Fibroblast of pulmonary artery (primary cell): ENCODE measurements at regions not wholly inside any gene's neighbourhood (a gene's known extent, or its start where the extent isn't known, plus 50 kb on each side); places are given as distances from the start of the nearest gene placed in this dataset.

ENCODE experiments used
- DNase-seq: peaks from one replicate; pipeline ENCODE4 v3.0.0-alpha.2; 2010; ENCODE audit warnings: low read depth
- H3K4me3 ChIP-seq: replicated peaks from 2 replicates; pipeline ENCODE4 v1.5.1; 2011; ENCODE audit warnings: low read depth, mild to moderate bottlenecking, control low read depth, low read length, moderate library complexity
- TF ChIP-seq, protein P1 (sequence below): IDR thresholded peaks from 2 replicates; pipeline ENCODE4 v1.5.1; 2011; ENCODE audit warnings: mild to moderate bottlenecking, control low read depth, low read length, inconsistent platforms; ENCODE audit errors: missing control alignments

DNA sequence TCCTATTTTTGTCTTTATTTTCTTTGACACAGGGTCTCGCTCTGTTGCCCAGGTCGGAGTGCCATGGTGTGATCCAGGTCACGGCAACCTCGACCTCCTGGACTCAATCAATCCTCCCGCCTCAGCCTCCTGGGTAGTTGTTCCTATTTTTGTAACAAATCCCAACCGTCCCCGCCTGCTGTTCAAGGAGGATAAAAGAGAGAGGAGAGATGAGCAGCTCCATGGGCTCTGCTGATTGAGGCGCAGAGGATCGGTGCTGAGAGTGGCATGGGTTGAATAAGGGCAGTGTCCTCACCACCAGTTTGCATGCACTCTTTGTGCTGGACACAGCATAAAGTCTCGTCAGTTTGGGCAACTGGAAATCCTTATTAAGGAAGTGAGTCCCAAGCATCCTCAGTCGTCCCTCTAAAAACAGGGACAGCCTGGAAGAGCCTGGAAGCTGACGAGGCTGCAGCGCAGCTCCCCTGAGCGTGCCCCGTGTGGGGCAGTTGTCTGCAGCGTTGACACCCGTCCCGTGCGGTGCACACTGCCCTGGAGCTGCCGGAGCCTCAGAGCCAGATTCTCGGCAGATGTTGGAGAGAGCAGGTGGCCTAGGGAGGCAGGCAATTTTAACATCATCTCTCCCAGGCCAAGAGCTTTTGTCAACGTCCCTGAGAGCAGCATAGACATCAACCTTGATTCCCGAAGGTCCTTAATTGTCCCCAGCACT lies 404.2 kb upstream of the RNF32 start:
- DNase-seq: no peak
- no peak overlapping the region for H3K4me3 ChIP-seq
- TF ChIP-seq, protein P1, sequence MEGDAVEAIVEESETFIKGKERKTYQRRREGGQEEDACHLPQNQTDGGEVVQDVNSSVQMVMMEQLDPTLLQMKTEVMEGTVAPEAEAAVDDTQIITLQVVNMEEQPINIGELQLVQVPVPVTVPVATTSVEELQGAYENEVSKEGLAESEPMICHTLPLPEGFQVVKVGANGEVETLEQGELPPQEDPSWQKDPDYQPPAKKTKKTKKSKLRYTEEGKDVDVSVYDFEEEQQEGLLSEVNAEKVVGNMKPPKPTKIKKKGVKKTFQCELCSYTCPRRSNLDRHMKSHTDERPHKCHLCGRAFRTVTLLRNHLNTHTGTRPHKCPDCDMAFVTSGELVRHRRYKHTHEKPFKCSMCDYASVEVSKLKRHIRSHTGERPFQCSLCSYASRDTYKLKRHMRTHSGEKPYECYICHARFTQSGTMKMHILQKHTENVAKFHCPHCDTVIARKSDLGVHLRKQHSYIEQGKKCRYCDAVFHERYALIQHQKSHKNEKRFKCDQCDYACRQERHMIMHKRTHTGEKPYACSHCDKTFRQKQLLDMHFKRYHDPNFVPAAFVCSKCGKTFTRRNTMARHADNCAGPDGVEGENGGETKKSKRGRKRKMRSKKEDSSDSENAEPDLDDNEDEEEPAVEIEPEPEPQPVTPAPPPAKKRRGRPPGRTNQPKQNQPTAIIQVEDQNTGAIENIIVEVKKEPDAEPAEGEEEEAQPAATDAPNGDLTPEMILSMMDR: no peak

DNA sequence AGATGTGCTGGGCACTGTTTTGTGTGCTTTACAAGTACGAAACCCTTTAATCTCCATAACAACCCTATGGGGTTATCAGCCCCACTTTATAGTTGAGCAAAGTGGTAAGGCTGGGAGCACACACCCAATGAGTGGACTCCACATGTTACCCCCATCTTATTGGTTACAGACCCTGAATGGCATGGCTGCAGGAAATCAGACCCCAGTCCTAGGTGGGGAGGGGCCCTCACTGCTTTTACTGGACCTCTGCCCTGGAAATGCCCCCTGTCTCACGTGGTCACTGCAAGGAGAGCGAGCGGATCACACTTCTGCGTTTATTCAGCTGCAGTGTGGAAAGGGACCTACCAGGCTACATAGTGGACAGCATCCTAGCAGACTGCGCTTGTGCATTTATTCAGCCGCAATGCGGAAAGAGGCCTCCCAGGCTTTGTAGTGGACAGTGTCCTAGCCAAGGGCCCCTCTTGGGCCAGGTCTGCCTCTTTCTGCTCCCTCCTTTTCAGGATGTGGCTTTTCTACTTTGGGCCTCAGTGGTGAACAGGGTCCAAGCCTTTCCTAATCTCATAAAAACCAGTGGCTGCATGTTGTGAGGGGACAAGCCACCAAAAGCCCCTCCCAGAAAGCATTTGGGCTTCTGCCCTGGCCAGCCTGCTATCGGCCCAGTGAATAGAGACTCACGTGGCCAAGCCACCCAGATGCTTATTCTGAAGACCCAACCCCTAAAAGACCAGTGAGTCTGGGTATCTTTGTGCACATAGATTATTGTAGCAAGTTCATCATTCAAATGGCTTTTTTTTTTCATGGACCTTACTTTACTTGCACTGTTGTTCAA lies 405.7 kb upstream of the RNF32 start:
- no peak overlapping the region for H3K4me3 ChIP-seq
- no peak for DNase-seq
- TF ChIP-seq, protein P1: no peak

DNA sequence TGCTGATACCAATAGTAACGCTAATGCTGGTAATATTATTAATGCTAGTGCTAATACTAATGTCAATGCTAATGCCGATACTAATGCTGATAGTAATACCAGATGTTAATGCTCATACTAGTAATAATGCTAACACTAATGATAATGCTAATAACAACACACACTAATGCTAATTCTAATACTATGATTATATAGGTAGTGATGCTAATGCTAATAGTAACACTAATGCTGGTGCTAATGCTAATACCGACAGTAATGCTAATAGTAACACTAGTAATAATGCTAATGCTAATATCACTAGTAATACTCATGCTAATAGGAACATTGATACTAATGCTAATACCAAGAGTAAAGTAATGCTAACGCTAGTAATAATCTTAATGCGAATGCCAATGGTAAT lies 406.4 kb upstream of the RNF32 start:
- TF ChIP-seq, protein P1: no peak
- H3K4me3 ChIP-seq: no peak overlapping the region
- no peak for DNase-seq

DNA sequence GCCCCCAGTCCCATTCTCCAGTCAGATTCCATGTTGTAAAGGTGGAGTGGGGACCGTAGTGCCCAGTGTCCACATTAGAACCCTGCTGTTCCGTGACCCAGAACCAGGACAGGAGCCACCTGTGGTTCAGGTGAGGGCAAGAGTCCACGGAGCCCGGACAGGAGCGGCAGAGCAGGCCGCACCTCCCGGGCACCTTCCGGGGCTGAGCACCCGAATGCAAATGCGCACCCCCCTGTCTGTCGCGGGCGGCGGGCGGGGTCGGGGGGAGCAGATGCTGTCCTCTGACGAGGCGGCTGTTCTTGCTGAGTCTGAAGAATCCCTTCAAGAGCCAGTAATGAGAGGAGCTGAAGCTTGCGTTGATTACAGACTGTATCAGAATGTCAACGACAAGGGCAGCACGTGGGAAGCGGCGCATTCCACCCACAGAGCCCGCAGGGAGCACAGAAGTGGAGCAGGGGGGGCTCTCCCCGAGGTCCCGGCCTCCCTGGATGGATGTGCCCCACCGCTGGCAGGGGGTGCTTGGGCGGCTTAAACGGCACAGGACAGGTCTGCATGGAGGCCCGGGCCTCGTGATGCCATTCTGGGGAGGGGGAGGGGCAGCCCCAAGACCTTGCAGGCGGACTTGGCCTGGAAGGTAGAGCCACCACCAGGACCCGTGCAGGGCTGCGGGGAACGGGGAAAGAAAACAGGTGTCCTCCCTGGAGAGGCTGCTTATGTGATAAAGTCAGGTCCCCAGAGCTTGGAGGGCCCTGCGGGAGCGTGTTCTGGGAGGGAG lies 407.5 kb upstream of the RNF32 start:
- TF ChIP-seq, protein P1: no peak
- H3K4me3 ChIP-seq: no peak overlapping the region
- no peak for DNase-seq

DNA sequence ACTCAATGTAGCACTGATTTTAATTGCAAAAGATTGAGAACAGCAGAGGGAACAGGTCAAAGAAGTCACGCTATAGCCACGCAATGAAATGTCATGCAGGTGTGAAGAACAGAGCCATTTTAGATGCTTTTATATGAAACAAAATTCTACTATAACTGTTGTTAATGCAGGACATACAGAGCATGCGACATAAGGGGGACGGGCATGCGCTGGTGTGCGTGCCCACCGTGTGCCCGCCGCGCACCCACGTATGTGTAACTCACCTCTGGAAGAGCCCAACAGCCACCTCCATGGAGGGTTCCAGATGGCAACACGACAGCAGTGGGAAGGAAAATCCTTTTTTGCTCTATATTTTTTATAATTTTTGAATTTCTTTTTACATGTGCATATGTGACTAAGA lies 410.0 kb upstream of the RNF32 start:
- H3K4me3 ChIP-seq: no peak overlapping the region
- TF ChIP-seq, protein P1: no peak
- no peak for DNase-seq

DNA sequence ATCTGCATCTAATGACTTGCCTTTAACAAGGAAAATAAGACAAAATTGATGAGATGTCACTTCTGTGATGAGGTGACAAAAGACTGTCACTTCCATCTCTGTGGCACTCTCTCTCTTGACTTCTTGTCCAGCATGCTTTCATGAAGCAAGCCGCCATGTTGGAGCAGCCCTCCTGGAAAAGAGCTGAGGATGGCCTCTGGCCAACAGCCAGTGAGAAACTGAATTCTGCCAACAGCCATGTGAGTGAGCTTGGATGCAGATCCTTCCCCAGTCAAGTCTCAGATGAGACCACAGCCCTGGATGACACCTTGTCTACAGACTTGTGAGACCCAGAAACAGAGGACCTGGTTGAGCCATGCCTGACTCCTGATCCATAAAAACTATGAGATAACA lies 412.6 kb upstream of the SHH start:
- DNase-seq: no peak
- H3K4me3 ChIP-seq: no peak overlapping the region
- TF ChIP-seq, protein P1: no peak
